ENCODE measurements at regions not wholly inside any gene's neighbourhood (a gene's known extent, or its start where the extent isn't known, plus 50 kb on each side); places are given as distances from the start of the nearest gene placed in this dataset.
"Not testable (repeated sequence)": the region's sequence is repeated elsewhere in the genome, so short reads cannot be mapped to it uniquely, and the experiment has no call there.

GRCh38 chr14:44453433-44454171 is 53.5 kb downstream of the FSCB start:
- DNase-seq (ENCODE audit: low spot score): no peak
- no peak for TF ChIP-seq CTCF (IDR thresholded peaks at IDR 0.05; ENCODE audit: borderline replicate concordance, control extremely low read depth, extremely low read depth, insufficient read depth, missing control alignments)
- in situ Hi-C loops (cut with MboI; ENCODE audit: low sequenced_read_pairs, unreplicated experiment): no loop called here

GRCh38 chr14:44450232-44450631 is 56.9 kb downstream of the FSCB start:
- in situ Hi-C loops (cut with MboI; ENCODE audit: low sequenced_read_pairs, unreplicated experiment); DNase-seq (ENCODE audit: low spot score): not testable (repeated sequence)

- no peak for TF ChIP-seq CTCF (IDR thresholded peaks at IDR 0.05; ENCODE audit: borderline replicate concordance, control extremely low read depth, extremely low read depth, insufficient read depth, missing control alignments)
- no peak for DNase-seq (ENCODE audit: low spot score)
- in situ Hi-C loops (cut with MboI; ENCODE audit: low sequenced_read_pairs, unreplicated experiment): no loop called here
These were observed 57.4 kb downstream of the FSCB start for GRCh38 chr14:44449680-44450079.

GRCh38 chr14:44448951-44449358 is 58.1 kb downstream of the FSCB start:
- no peak for TF ChIP-seq CTCF (IDR thresholded peaks at IDR 0.05; ENCODE audit: borderline replicate concordance, control extremely low read depth, extremely low read depth, insufficient read depth, missing control alignments)
- no peak for DNase-seq (ENCODE audit: low spot score)
- in situ Hi-C loops (cut with MboI; ENCODE audit: low sequenced_read_pairs, unreplicated experiment): no loop called here

- in situ Hi-C loops (cut with MboI; ENCODE audit: low sequenced_read_pairs, unreplicated experiment): no loop called here
- TF ChIP-seq CTCF (IDR thresholded peaks at IDR 0.05; ENCODE audit: borderline replicate concordance, control extremely low read depth, extremely low read depth, insufficient read depth, missing control alignments): no peak
- no peak for DNase-seq (ENCODE audit: low spot score)
These were observed 60.1 kb downstream of the FSCB start for GRCh38 chr14:44446965-44447364.

- no peak for DNase-seq (ENCODE audit: low spot score)
- in situ Hi-C loops (cut with MboI; ENCODE audit: low sequenced_read_pairs, unreplicated experiment): no loop called here
- TF ChIP-seq CTCF (IDR thresholded peaks at IDR 0.05; ENCODE audit: borderline replicate concordance, control extremely low read depth, extremely low read depth, insufficient read depth, missing control alignments): no peak
These were observed 62.6 kb downstream of the FSCB start for GRCh38 chr14:44444454-44444853.

- TF ChIP-seq CTCF (IDR thresholded peaks at IDR 0.05; ENCODE audit: borderline replicate concordance, control extremely low read depth, extremely low read depth, insufficient read depth, missing control alignments): no peak
- no peak for DNase-seq (ENCODE audit: low spot score)
- in situ Hi-C loops (cut with MboI; ENCODE audit: low sequenced_read_pairs, unreplicated experiment): no loop called here
These were observed 68.1 kb downstream of the FSCB start for GRCh38 chr14:44438936-44439335.

Measured in GM13976 (cell line).